OCI-LY3 (cell line): ENCODE measurements at regions not wholly inside any gene's neighbourhood (a gene's known extent, or its start where the extent isn't known, plus 50 kb on each side); places are given as distances from the start of the nearest gene placed in this dataset.

Experiments
- H2AFZ ChIP-seq: fragments of 200-600, 300-600 bp; shearing (Covaris generic); 2 replicates; pipeline ENCODE4 v1.6.0; 2014; ENCODE audit warnings: antibody characterized with exemption, low read depth, low read length
- H3K27ac ChIP-seq: fragments of 200-600, 300-600 bp; sonication (generic); 2 replicates; pipeline ENCODE4 v1.5.1; 2014; ENCODE audit warnings: mild to moderate bottlenecking, low read length, moderate library complexity, mixed read lengths
- H3K27me3 ChIP-seq: fragments of 200-600, 300-600 bp; sonication (generic); 2 replicates; pipeline ENCODE4 v1.6.1; 2014; ENCODE audit warnings: low read depth, low read length, mixed read lengths
- H3K36me3 ChIP-seq: fragments of 200-600, 300-600 bp; sonication (generic); replicated peaks from 2 replicates; pipeline ENCODE3; 2014; ENCODE audit warnings: low read depth, low read length, mixed read lengths
- H3K4me1 ChIP-seq: fragments of 300-600, 200-600 bp; sonication (generic); 2 replicates; pipeline ENCODE4 v1.6.1; 2014; ENCODE audit warnings: low read length, mixed read lengths
- H3K4me2 ChIP-seq: fragments of 200-600, 300-600 bp; sonication (generic); 2 replicates; pipeline ENCODE4 v1.6.1; 2014; ENCODE audit warnings: low read length, mixed read lengths
- H3K4me3 ChIP-seq: fragments of 300-600, 200-600 bp; sonication (generic); 2 replicates; pipeline ENCODE4 v1.5.1; 2014; ENCODE audit warnings: antibody characterized with exemption, mild to moderate bottlenecking, low read length, moderate library complexity
- H3K79me2 ChIP-seq: fragments of 300-600, 200-600 bp; shearing (Covaris generic); 2 replicates; pipeline ENCODE4 v1.6.1; 2014; ENCODE audit warnings: mild to moderate bottlenecking, low read length, mixed read lengths
- H3K9ac ChIP-seq: fragments of 300-600, 200-600 bp; shearing (Covaris generic); 2 replicates; pipeline ENCODE4 v1.6.0; 2014; ENCODE audit warnings: mild to moderate bottlenecking, low read length, moderate library complexity
- H3K9me3 ChIP-seq: fragments of 200-600, 300-600 bp; shearing (Covaris generic); 2 replicates; pipeline ENCODE4 v1.6.1; 2014; ENCODE audit warnings: low read length, mixed read lengths; ENCODE audit not compliant: insufficient read depth
- H4K20me1 ChIP-seq: fragments of 200-600, 300-600 bp; sonication (generic); 2 replicates; pipeline ENCODE4 v1.6.1; 2016; ENCODE audit warnings: low read length, mixed read lengths; ENCODE audit not compliant: insufficient read depth
- EZH2phosphoT487 ChIP-seq: fragments of 200-600 bp; shearing (Covaris generic); IDR thresholded peaks from 2 replicates; pipeline ENCODE4 v1.6.1; 2018; ENCODE audit warnings: antibody characterized with exemption, mixed run types, low read depth
- TF ChIP-seq, protein P1 (sequence below): fragments of 200-600, 300-600 bp; sonication (generic); IDR thresholded peaks from 2 replicates; pipeline ENCODE4 v1.5.1; 2014; ENCODE audit warnings: antibody characterized with exemption, low read length, low read depth

DNA sequence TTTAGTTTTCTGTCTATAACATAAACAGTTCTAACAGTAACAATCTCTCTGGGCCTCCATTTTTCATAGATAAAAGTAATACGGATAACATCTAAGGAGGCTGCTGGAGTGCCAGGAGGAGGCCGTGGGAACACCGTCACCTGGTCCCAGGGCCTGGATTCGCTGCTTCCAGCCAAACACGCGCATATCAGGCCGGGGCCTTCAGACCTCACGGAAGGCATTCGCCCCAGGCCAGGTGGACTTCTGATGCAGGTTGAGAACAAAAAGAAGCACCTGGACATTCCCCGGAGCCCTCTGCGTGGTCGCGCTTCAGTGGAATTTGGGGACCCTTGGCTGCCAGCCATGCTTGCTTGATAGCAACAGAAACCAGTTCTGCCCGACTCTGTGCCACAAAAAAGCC, 113.1 kb upstream of the GUCA2B start:
- Histone ChIP-seq H3K4me1 (peaks cover 17% of the 10 kb centered on the region), H3K79me2 (peaks cover 7% of the 10 kb centered on the region), H2AFZ (no peak overlapping the region), H3K9me3 (no peaks in the 10 kb centered on the region), H3K36me3 (no peaks in the 10 kb centered on the region), H3K9ac (no peak overlapping the region), H3K4me3 (no peak overlapping the region), H4K20me1 (no peaks in the 10 kb centered on the region), H3K27ac (no peak overlapping the region), H3K4me2 (no peak overlapping the region), H3K27me3 (no peaks in the 10 kb centered on the region)
- TF ChIP-seq EZH2phosphoT487 = no peak
- TF ChIP-seq, protein P1, sequence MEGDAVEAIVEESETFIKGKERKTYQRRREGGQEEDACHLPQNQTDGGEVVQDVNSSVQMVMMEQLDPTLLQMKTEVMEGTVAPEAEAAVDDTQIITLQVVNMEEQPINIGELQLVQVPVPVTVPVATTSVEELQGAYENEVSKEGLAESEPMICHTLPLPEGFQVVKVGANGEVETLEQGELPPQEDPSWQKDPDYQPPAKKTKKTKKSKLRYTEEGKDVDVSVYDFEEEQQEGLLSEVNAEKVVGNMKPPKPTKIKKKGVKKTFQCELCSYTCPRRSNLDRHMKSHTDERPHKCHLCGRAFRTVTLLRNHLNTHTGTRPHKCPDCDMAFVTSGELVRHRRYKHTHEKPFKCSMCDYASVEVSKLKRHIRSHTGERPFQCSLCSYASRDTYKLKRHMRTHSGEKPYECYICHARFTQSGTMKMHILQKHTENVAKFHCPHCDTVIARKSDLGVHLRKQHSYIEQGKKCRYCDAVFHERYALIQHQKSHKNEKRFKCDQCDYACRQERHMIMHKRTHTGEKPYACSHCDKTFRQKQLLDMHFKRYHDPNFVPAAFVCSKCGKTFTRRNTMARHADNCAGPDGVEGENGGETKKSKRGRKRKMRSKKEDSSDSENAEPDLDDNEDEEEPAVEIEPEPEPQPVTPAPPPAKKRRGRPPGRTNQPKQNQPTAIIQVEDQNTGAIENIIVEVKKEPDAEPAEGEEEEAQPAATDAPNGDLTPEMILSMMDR = no peak

DNA sequence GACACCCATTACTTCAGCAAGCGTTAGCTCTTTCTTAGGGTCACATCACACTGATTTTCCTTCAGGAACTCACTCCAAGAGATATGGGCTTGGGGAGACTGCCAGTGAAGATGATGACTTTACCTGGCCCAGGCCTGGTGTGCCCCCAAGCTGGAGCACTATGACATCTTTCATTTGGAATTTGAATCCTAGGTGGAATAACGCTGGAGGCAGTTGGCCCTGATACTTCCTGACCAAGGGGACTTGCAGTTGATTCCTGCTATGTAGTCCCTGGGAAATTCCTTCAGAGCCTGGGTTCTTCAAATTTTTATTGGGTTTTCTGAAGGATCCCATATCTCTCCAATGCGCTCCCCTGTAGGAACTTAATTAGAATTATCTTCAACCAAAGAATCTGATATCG, 114.9 kb upstream of the GUCA2B start:
- H3K4me2 ChIP-seq = no peak overlapping the region
- no peaks in the 10 kb centered on the region for H3K27me3 ChIP-seq
- H3K27ac ChIP-seq = no peak overlapping the region
- H4K20me1 ChIP-seq = no peaks in the 10 kb centered on the region
- H3K9me3 ChIP-seq = no peaks in the 10 kb centered on the region
- peaks cover 26% of the 10 kb centered on the region for H3K79me2 ChIP-seq
- H3K9ac ChIP-seq = no peak overlapping the region
- TF ChIP-seq EZH2phosphoT487 = no peak
- TF ChIP-seq, protein P1 = no peak
- no peak overlapping the region for H2AFZ ChIP-seq
- no peak overlapping the region for H3K4me3 ChIP-seq
- peaks cover 29% of the 10 kb centered on the region for H3K4me1 ChIP-seq
- no peaks in the 10 kb centered on the region for H3K36me3 ChIP-seq

DNA sequence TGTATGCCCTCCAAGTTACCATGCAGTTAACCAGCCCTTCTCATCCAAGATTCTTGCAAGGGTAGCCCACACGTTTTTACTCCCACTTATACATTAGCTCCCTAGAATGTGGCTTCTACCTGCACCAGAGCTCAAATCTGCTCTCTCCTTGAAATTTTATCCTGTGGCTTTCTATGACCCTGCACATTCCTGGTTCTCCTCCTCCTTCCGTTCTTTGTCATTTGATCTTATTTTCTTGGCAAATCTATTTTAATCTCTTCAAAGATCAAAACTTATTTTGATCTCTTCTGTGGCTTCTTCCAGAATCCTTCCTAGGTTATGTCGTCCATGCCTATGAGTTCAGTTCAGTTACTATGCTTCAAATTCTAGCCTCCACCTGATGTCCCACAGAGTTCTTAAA, 115.6 kb upstream of the GUCA2B start:
- H3K4me1 ChIP-seq = peaks cover 27% of the 10 kb centered on the region
- peaks cover 33% of the 10 kb centered on the region for H3K79me2 ChIP-seq
- H3K9ac ChIP-seq = no peak overlapping the region
- no peaks in the 10 kb centered on the region for H3K9me3 ChIP-seq
- no peak overlapping the region for H3K27ac ChIP-seq
- H3K4me2 ChIP-seq = no peak overlapping the region
- H3K27me3 ChIP-seq = no peaks in the 10 kb centered on the region
- H3K4me3 ChIP-seq = no peak overlapping the region
- H3K36me3 ChIP-seq = no peaks in the 10 kb centered on the region
- TF ChIP-seq EZH2phosphoT487 = no peak
- TF ChIP-seq, protein P1 = no peak
- no peaks in the 10 kb centered on the region for H4K20me1 ChIP-seq
- no peak overlapping the region for H2AFZ ChIP-seq

DNA sequence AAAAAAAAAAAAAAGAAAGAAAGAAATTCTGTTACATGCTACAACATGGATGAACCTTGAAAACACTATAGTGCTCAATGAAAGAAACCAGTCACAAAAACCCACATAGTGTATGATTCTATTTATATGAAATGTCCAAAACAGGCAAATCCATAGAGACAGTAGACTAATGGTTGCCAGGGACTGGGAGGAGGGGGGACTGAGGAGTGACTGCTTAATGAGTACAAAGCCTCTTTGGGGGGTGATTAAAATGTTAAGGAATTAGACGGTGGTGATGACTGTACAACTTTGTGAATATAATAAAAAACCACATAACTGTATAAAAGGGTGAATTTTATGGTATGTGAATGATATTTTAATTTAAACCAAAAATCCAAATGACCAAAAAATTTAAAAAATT, 116.0 kb upstream of the GUCA2B start:
- H3K4me1 ChIP-seq = peaks cover 22% of the 10 kb centered on the region
- H3K9ac ChIP-seq = no peak overlapping the region
- peaks cover 37% of the 10 kb centered on the region for H3K79me2 ChIP-seq
- H3K27ac ChIP-seq = no peak overlapping the region
- H4K20me1 ChIP-seq = no peaks in the 10 kb centered on the region
- TF ChIP-seq EZH2phosphoT487 = no peak
- TF ChIP-seq, protein P1 = no peak
- H2AFZ ChIP-seq = no peak overlapping the region
- no peaks in the 10 kb centered on the region for H3K9me3 ChIP-seq
- no peaks in the 10 kb centered on the region for H3K27me3 ChIP-seq
- no peaks in the 10 kb centered on the region for H3K36me3 ChIP-seq
- H3K4me2 ChIP-seq = no peak overlapping the region
- H3K4me3 ChIP-seq = no peak overlapping the region
